ENCODE measurements at regions not wholly inside any gene's neighbourhood (a gene's known extent, or its start where the extent isn't known, plus 50 kb on each side); places are given as distances from the start of the nearest gene placed in this dataset.
"Not testable (repeated sequence)": the region's sequence is repeated elsewhere in the genome, so short reads cannot be mapped to it uniquely, and the experiment has no call there.

GRCh38 chr6:144947398-144947976 is 662.4 kb downstream of the UTRN start:
- H3K4me3 ChIP-seq (ENCODE audit: low read length in 2 of 2): no peak overlapping the region
- no peak overlapping the region for H3K27ac ChIP-seq (ENCODE audit: low read depth in 2 of 2, low read length in 2 of 2)
- H3K9me3 ChIP-seq (ENCODE audit: control insufficient read depth in 2 of 2, low read length in 2 of 2): no peaks in the 10 kb centered on the region

DNA sequence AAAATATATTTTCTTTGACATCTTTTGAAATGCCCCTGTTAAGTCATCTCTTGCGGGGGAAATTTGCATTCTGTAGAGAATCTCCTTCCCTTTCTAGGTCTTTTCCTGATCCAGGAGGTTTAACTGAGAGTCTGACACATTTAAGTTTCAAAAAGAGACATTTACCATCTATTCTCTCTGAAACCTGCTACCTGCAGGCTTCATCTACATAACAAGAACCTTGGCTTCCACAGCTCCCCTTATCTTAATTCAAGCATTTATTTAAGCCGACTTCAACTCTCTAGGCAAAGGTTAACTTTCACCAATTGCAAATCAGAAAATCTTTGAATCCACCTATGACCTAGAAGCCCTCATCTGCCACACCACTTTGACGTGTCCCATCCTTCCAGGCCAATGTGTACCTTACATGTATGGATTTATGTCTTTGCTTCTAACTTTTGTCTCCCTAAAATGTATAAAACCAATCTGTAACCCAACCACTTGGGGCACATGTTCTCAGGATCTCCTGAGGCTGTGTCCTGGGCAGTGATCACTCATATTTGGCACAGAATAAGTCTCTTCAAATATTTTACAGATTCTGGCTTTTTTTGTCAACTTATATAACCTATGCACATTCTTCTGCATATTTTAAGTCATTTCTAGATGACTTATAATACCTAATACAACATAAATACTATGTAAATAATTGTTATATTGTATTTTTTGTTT is 666.7 kb downstream of the UTRN start:
- Histone ChIP-seq H3K9me3 (ENCODE audit: control insufficient read depth in 2 of 2, low read length in 2 of 2) (no peaks in the 10 kb centered on the region), H3K4me3 (ENCODE audit: low read length in 2 of 2) (no peak overlapping the region), H3K27me3 (ENCODE audit: control insufficient read depth in 2 of 2, insufficient read depth in 2 of 2, low read length in 2 of 2) (no peaks in the 10 kb centered on the region), H3K36me3 (ENCODE audit: control insufficient read depth in 2 of 2, insufficient read depth in 2 of 2, low read length in 2 of 2) (no peaks in the 10 kb centered on the region), H3K9ac (ENCODE audit: low read depth in 1 of 2, low read length in 2 of 2) (no peak overlapping the region), H3K4me1 (ENCODE audit: control insufficient read depth in 2 of 2, insufficient read depth in 2 of 2, low read length in 2 of 2) (no peaks in the 10 kb centered on the region), H3K27ac (ENCODE audit: low read depth in 2 of 2, low read length in 2 of 2) (no peak overlapping the region)

More at GRCh38 chr6:144947398-144947976, 662.4 kb downstream of the UTRN start:
- Histone ChIP-seq H3K9ac (ENCODE audit: low read depth in 1 of 2, low read length in 2 of 2) (no peak overlapping the region), H3K4me1 (ENCODE audit: control insufficient read depth in 2 of 2, insufficient read depth in 2 of 2, low read length in 2 of 2) (peaks cover 0 to 3% of the 10 kb centered on the region in 2 donors), H3K27me3 (ENCODE audit: control insufficient read depth in 2 of 2, insufficient read depth in 2 of 2, low read length in 2 of 2) (no peaks in the 10 kb centered on the region), H3K36me3 (ENCODE audit: control insufficient read depth in 2 of 2, insufficient read depth in 2 of 2, low read length in 2 of 2) (no peaks in the 10 kb centered on the region)

DNA sequence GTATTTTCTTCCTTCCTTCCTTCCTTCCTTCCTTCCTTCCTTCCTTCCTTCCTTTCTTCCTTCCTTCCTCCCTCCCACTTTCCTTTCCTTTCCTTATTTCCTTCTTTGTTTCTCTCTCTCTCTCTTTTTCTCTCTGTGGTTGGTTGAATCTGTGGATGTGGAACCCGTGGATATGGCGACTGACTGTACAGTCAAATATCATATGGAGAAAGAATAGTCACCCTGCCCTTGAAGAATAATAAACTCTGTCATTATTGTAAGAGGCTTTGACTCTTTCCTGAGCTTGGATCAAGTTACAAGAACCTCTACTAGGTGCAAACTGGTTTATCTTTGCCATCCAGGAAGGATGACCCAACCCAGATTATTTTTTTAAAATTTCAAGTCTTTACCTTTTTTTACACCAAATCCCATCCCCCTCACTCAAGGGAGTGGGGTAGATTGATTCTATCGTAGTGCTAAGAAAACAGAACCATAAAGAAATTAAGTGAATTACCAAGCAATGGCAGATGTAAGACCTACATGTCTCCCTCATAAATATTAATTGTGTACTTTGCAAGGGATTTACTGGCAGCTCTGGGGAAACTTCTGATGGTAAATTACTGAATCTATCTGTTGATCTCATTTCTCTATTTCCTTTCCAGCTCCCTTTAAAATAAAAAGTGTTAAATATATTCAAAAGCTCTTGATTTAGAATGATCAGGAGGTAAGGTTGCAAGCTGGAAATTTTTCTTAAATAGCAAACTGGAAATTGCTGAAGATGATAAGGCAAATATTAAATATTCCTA is 667.5 kb downstream of the UTRN start:
- Histone ChIP-seq H3K4me1 (ENCODE audit: control insufficient read depth in 2 of 2, insufficient read depth in 2 of 2, low read length in 2 of 2) (no peaks in the 10 kb centered on the region), H3K36me3 (ENCODE audit: control insufficient read depth in 2 of 2, insufficient read depth in 2 of 2, low read length in 2 of 2) (no peaks in the 10 kb centered on the region), H3K27ac (ENCODE audit: low read depth in 2 of 2, low read length in 2 of 2) (no peak overlapping the region), H3K27me3 (ENCODE audit: control insufficient read depth in 2 of 2, insufficient read depth in 2 of 2, low read length in 2 of 2) (no peaks in the 10 kb centered on the region), H3K9ac (ENCODE audit: low read depth in 1 of 2, low read length in 2 of 2) (no peak overlapping the region), H3K4me3 (ENCODE audit: low read length in 2 of 2) (no peak overlapping the region), H3K9me3 (ENCODE audit: control insufficient read depth in 2 of 2, low read length in 2 of 2) (no peaks in the 10 kb centered on the region)

DNA sequence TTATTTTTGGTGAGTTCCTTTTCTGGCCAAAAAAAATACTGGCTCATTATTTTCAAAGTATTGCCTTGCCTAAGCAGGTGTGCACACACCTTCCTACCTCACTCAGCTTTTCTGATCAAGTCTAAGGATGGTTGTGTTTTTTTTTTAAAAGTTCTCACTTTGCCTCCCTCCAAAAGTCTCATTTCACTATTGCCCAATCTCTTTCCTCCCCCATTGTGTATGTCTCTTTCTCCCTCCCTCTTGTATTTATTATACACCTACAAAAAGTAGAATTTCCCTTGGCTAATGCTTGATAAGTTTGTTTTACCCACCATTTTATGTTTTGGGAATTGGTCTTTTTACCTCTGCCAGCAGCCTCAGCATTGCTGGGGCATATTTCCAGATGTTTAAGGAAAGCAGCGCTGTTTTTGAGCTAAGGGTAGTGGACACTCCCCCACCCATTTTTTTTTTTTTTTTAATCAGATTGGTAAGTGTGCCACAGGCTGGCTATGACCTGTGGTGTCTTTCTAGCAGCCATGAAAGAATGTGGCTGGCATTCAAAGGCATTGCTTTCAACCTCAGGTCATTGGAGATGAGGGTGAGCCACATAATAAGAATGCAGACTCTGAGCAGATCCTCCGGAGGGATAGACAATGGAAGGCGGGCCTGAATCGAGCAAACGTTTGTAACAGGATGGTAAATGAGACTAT is 668.6 kb downstream of the UTRN start:
- Histone ChIP-seq H3K36me3 (ENCODE audit: control insufficient read depth in 2 of 2, insufficient read depth in 2 of 2, low read length in 2 of 2) (no peaks in the 10 kb centered on the region), H3K27ac (ENCODE audit: low read depth in 2 of 2, low read length in 2 of 2) (no peak overlapping the region), H3K4me1 (ENCODE audit: control insufficient read depth in 2 of 2, insufficient read depth in 2 of 2, low read length in 2 of 2) (no peaks in the 10 kb centered on the region), H3K4me3 (ENCODE audit: low read length in 2 of 2) (no peak overlapping the region), H3K27me3 (ENCODE audit: control insufficient read depth in 2 of 2, insufficient read depth in 2 of 2, low read length in 2 of 2) (no peaks in the 10 kb centered on the region), H3K9ac (ENCODE audit: low read depth in 1 of 2, low read length in 2 of 2) (no peak overlapping the region), H3K9me3 (ENCODE audit: control insufficient read depth in 2 of 2, low read length in 2 of 2) (no peaks in the 10 kb centered on the region)

GRCh38 chr6:144954241-144954556 is 669.1 kb downstream of the UTRN start:
- no peaks in the 10 kb centered on the region for H3K9me3 ChIP-seq (ENCODE audit: control insufficient read depth in 2 of 2, low read length in 2 of 2)
- no peak overlapping the region for H3K4me3 ChIP-seq (ENCODE audit: low read length in 2 of 2)
- no peaks in the 10 kb centered on the region for H3K4me1 ChIP-seq (ENCODE audit: control insufficient read depth in 2 of 2, insufficient read depth in 2 of 2, low read length in 2 of 2)
- no peak overlapping the region for H3K9ac ChIP-seq (ENCODE audit: low read depth in 1 of 2, low read length in 2 of 2)
- H3K27me3 ChIP-seq (ENCODE audit: control insufficient read depth in 2 of 2, insufficient read depth in 2 of 2, low read length in 2 of 2): no peaks in the 10 kb centered on the region
- H3K27ac ChIP-seq (ENCODE audit: low read depth in 2 of 2, low read length in 2 of 2): no peak overlapping the region
- no peaks in the 10 kb centered on the region for H3K36me3 ChIP-seq (ENCODE audit: control insufficient read depth in 2 of 2, insufficient read depth in 2 of 2, low read length in 2 of 2)

GRCh38 chr6:144955392-144955791 is 670.3 kb downstream of the UTRN start:
- no peaks in the 10 kb centered on the region for H3K4me1 ChIP-seq (ENCODE audit: control insufficient read depth in 2 of 2, insufficient read depth in 2 of 2, low read length in 2 of 2)
- no peaks in the 10 kb centered on the region for H3K27me3 ChIP-seq (ENCODE audit: control insufficient read depth in 2 of 2, insufficient read depth in 2 of 2, low read length in 2 of 2)
- H3K4me3 ChIP-seq (ENCODE audit: low read length in 2 of 2): no peak overlapping the region
- H3K9me3 ChIP-seq (ENCODE audit: control insufficient read depth in 2 of 2, low read length in 2 of 2): no peaks in the 10 kb centered on the region
- no peak overlapping the region for H3K27ac ChIP-seq (ENCODE audit: low read depth in 2 of 2, low read length in 2 of 2)
- no peak overlapping the region for H3K9ac ChIP-seq (ENCODE audit: low read depth in 1 of 2, low read length in 2 of 2)
- no peaks in the 10 kb centered on the region for H3K36me3 ChIP-seq (ENCODE audit: control insufficient read depth in 2 of 2, insufficient read depth in 2 of 2, low read length in 2 of 2)

DNA sequence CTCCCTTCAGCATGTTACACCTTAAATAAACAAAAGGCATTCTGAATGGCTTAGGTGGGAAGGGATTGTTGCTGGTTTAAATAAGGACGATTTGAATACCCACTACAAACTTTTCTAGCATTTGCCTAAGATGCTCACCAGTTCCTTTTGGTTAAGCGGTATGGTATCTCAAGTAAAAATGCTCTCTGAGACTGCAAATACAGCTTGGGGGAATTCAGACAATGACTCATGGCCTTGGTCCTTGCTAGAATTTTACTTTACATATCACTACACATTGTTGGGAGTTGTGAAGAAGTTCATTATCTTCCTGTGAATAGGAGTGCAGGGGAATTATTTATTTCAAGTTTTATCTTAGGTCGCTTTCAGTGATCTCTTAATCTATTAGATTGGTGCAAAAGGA is 670.7 kb downstream of the UTRN start:
- Histone ChIP-seq H3K4me3 (ENCODE audit: low read length in 2 of 2) (no peak overlapping the region), H3K9ac (ENCODE audit: low read depth in 1 of 2, low read length in 2 of 2) (no peak overlapping the region), H3K27ac (ENCODE audit: low read depth in 2 of 2, low read length in 2 of 2) (no peak overlapping the region), H3K36me3 (ENCODE audit: control insufficient read depth in 2 of 2, insufficient read depth in 2 of 2, low read length in 2 of 2) (no peaks in the 10 kb centered on the region), H3K27me3 (ENCODE audit: control insufficient read depth in 2 of 2, insufficient read depth in 2 of 2, low read length in 2 of 2) (no peaks in the 10 kb centered on the region), H3K4me1 (ENCODE audit: control insufficient read depth in 2 of 2, insufficient read depth in 2 of 2, low read length in 2 of 2) (no peaks in the 10 kb centered on the region), H3K9me3 (ENCODE audit: control insufficient read depth in 2 of 2, low read length in 2 of 2) (no peaks in the 10 kb centered on the region)

GRCh38 chr6:144956697-144957096 is 671.6 kb downstream of the UTRN start:
- H3K36me3 ChIP-seq (ENCODE audit: control insufficient read depth in 2 of 2, insufficient read depth in 2 of 2, low read length in 2 of 2); H3K9ac ChIP-seq (ENCODE audit: low read depth in 1 of 2, low read length in 2 of 2); H3K4me1 ChIP-seq (ENCODE audit: control insufficient read depth in 2 of 2, insufficient read depth in 2 of 2, low read length in 2 of 2); H3K27me3 ChIP-seq (ENCODE audit: control insufficient read depth in 2 of 2, insufficient read depth in 2 of 2, low read length in 2 of 2); H3K27ac ChIP-seq (ENCODE audit: low read depth in 2 of 2, low read length in 2 of 2); H3K9me3 ChIP-seq (ENCODE audit: control insufficient read depth in 2 of 2, low read length in 2 of 2); H3K4me3 ChIP-seq (ENCODE audit: low read length in 2 of 2): not testable (repeated sequence)

DNA sequence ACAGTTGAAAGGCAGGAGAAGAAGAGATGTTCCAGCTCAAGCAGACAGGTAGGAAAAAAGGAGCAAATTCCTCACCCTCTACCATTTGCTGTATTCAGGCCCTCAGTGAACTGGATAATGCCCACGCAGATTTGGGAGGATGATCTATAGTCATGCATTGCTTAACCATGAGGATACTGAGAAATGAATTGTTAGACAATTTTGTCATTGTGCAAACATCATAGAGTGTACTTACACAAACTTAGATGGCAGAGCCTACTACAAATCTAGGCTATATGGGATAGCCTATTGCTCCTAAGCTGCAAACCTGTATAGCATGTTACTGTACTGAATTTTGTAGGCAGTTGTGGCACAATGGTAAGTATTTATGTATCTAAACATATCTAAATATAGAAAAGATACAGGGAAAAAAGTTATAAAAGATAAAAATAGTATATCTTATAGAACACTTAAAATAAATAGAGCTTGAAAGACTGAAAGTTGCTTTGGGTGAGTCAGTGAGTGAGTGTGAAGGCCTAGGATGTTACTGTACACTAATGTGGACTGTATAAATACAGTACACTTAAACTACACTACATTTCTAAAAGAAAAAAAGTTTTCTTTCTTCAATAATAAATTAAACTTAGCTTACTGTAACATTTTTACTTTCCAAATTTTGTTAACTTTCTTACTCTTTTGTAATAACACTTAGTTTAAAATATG is 672.3 kb downstream of the UTRN start:
- Histone ChIP-seq H3K27ac (ENCODE audit: low read depth in 2 of 2, low read length in 2 of 2) (no peak overlapping the region), H3K27me3 (ENCODE audit: control insufficient read depth in 2 of 2, insufficient read depth in 2 of 2, low read length in 2 of 2) (no peaks in the 10 kb centered on the region), H3K4me1 (ENCODE audit: control insufficient read depth in 2 of 2, insufficient read depth in 2 of 2, low read length in 2 of 2) (no peaks in the 10 kb centered on the region), H3K36me3 (ENCODE audit: control insufficient read depth in 2 of 2, insufficient read depth in 2 of 2, low read length in 2 of 2) (no peaks in the 10 kb centered on the region), H3K9ac (ENCODE audit: low read depth in 1 of 2, low read length in 2 of 2) (no peak overlapping the region), H3K9me3 (ENCODE audit: control insufficient read depth in 2 of 2, low read length in 2 of 2) (no peaks in the 10 kb centered on the region), H3K4me3 (ENCODE audit: low read length in 2 of 2) (no peak overlapping the region)

All from mucosa of rectum (tissue), 2 donors.